ENCODE measurements at regions not wholly inside any gene's neighbourhood (a gene's known extent, or its start where the extent isn't known, plus 50 kb on each side); places are given as distances from the start of the nearest gene placed in this dataset.

GRCh38 chr1:148362216-148362611 lies 120.9 kb downstream of the PPIAL4G start:
- no peak for TF ChIP-seq CTCF (IDR thresholded peaks at IDR 0.05)

GRCh38 chr1:148357037-148357436 lies 126.1 kb downstream of the PPIAL4G start:
- no peak for TF ChIP-seq CTCF (IDR thresholded peaks at IDR 0.05)

GRCh38 chr1:148355976-148356375 lies 127.1 kb downstream of the PPIAL4G start:
- TF ChIP-seq CTCF (IDR thresholded peaks at IDR 0.05): no peak

- no peak for TF ChIP-seq CTCF (IDR thresholded peaks at IDR 0.05)
Observed at GRCh38 chr1:148354913-148355308, 128.2 kb downstream of the PPIAL4G start.

- no peak for TF ChIP-seq CTCF (IDR thresholded peaks at IDR 0.05)
Observed at GRCh38 chr1:148354284-148354912, 128.7 kb downstream of the PPIAL4G start.

- no peak for TF ChIP-seq CTCF (IDR thresholded peaks at IDR 0.05)
Observed at GRCh38 chr1:148353461-148354283, 129.4 kb downstream of the PPIAL4G start.

GRCh38 chr1:148352470-148353053 lies 130.5 kb downstream of the PPIAL4G start:
- TF ChIP-seq CTCF (IDR thresholded peaks at IDR 0.05): no peak

All from LNCAP (cell line).